GM08714 (cell line): ENCODE measurements at regions not wholly inside any gene's neighbourhood (a gene's known extent, or its start where the extent isn't known, plus 50 kb on each side); places are given as distances from the start of the nearest gene placed in this dataset.

Experiments
- H3K4me3 ChIP-seq: fragments of 200-500 bp; sonication (Bioruptor generic); 2 replicates; pipeline ENCODE4 v1.5.1; 2014; ENCODE audit warnings: mild to moderate bottlenecking, low read length, inconsistent platforms
- ZNF274 ChIP-seq: IDR thresholded peaks from 2 replicates; pipeline ENCODE4 v1.6.1; 2012; ENCODE audit warnings: mild to moderate bottlenecking, low read depth, low read length

DNA sequence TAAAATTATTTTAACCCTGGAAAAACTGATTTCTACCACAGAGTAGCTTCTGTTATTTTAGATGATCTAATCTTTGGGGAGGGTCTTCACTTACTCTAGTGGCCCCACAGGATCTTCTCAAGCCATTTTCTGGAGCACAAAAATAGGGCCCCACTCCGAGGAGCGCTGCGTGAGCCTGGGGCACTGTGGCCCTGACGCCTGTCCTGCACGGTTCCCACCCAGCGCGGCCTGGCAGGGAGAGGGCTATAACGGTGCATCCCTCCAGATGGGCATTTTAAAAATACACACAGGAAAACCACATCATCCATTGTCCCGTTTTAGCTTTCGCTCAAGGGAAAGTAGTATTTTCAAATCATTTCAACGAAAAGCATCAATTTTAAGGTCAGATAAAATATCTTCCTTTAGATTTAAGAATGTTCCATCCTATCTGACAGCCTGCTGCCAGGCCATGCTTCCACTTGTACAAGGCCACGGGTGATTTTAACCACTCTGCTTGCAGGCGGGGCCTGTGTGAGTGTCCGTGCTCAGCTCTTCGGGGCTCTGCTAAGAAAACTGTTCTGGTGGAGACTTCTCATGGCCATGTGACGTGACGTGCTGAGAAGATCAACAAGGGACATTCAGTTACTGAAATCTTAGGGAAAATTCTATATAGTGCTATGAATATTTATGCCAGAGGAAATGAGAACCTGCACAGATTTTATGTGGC, 683.8 kb upstream of the SGCG start:
- H3K4me3 ChIP-seq, result no peak overlapping the region

GRCh38 chr13:22497991-22498780, 682.6 kb upstream of the SGCG start:
- no peak overlapping the region for H3K4me3 ChIP-seq
- no peak for TF ChIP-seq ZNF274

More for the DNA sequence above, 683.8 kb upstream of the SGCG start:
- no peak for TF ChIP-seq ZNF274

DNA sequence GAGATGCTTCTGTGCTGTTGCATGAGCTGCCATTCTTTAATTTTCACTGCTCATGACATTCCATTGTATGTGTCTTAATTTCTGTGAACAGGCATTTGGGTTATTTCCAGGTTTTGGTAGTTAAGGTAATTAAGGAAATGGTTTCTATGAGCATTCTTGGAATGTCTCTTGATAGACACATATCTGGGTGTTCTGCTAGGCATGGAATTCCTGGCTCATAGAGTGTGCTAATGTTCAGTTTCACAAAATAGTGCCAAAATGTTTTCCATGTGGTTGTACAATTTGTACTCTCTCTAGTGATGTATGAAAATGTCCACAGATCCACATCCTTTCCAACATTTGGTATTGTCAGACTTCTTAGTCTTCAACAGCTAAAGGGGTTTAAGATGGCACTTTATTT, 680.9 kb upstream of the SGCG start:
- no peak overlapping the region for H3K4me3 ChIP-seq
- TF ChIP-seq ZNF274, result no peak

- no peak overlapping the region for H3K4me3 ChIP-seq
- TF ChIP-seq ZNF274, result no peak
These were observed 675.3 kb upstream of the SGCG start for GRCh38 chr13:22505489-22505888.

GRCh38 chr13:22506096-22506691, 674.6 kb upstream of the SGCG start:
- TF ChIP-seq ZNF274, result no peak
- no peak overlapping the region for H3K4me3 ChIP-seq

DNA sequence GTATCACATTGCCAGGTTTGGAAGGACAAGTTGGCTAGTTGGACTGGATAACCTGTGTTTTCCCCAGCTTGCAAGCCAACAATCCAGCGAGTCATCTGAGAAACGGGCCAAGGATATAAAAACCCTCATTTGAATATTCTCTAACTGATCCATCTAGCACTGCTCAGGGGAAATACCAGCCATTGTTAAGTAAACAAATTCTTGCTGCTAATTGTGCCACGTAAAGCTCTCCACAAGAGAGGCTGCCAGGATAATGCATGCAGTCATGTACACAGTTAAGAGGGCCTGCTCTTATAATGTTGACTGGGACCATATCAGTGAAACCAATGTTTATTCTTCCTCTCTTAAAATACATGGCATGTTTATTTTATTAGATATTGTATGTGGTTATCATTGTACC, 663.2 kb upstream of the SGCG start:
- TF ChIP-seq ZNF274, result no peak
- H3K4me3 ChIP-seq, result no peak overlapping the region

GRCh38 chr13:22536851-22537250, 643.9 kb upstream of the SGCG start:
- H3K4me3 ChIP-seq, result no peak overlapping the region
- no peak for TF ChIP-seq ZNF274

- TF ChIP-seq ZNF274, result no peak
- no peak overlapping the region for H3K4me3 ChIP-seq
These were observed 642.4 kb upstream of the SGCG start for GRCh38 chr13:22538400-22538799.

- no peak for TF ChIP-seq ZNF274
- H3K4me3 ChIP-seq, result no peak overlapping the region
These were observed 631.7 kb upstream of the SGCG start for GRCh38 chr13:22549126-22549525.

DNA sequence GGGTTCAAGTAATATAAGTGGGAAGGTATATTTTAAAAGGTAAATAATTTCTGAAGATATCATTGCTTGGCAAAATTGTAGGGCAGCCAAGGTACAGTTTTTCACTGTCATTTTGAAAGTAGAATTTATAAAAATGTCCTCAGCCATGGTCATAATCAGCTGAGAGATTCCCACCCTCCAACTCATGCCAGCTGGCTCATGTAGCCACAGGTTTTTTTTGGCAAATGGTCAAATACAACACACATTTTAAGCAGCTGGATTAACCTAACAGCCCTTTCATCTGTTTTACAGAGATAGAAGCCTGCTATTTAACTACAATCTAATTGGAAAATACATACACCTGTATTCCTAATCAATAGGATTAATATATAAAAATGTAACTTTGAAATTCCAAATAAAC, 619.2 kb upstream of the SGCG start:
- TF ChIP-seq ZNF274, result no peak
- no peak overlapping the region for H3K4me3 ChIP-seq

DNA sequence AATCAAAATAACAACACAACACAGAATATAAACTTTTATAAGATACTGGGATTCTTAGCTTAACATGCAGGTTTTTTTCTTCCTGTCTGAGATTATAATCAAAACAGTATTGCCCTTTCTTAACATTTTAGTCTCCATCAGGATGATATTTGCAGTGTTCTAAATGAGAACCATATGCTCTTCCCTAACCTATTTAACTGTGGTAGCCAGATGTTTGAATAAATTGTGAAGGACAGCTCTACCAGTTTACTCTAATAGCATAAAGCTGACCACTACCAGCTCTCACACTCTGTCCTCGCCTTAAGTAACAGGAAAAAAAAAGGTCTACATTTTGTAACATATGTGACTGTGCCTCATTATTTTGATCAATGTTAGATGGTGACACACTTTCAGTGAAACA, 618.7 kb upstream of the SGCG start:
- no peak overlapping the region for H3K4me3 ChIP-seq
- no peak for TF ChIP-seq ZNF274

GRCh38 chr13:22563272-22563671, 617.5 kb upstream of the SGCG start:
- no peak for TF ChIP-seq ZNF274
- no peak overlapping the region for H3K4me3 ChIP-seq

DNA sequence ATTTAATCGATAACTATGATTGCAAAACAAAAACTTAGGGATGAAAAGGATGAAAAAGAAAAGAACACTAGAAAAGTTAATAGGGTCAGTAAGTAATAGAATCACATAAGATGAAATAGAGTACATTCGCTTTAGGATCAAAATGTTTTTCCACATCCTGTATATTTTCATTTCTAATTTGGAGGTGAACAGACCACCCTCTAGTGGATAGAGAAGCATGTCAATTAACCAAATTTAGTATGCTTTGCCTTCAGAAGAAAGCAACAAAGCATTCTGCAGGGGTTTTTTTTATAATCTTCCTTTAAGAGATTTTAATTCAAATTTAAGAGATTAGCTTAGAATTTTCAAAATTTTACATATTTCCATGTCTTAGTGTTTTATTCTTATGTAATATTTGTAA, 611.0 kb upstream of the SGCG start:
- TF ChIP-seq ZNF274, result no peak

DNA sequence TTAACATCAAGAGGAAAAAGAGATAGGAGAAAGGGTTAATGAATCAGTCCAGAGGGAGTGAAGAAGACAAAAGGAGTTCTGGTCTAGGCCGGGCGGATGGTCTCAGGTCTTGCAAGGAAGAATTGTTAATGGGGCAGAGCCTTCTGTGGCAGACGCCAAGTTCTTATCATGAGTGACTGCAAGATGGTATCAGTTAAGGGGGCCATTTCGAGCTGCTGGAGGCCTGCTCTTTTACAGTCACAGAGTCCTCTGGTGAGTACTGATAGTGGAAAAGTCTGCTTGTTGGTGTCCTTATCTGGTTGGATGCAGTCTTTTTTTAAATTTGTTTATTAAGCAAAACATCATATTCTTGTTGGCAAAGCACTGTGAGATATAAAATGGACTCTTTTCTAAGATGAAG, 590.9 kb upstream of the SGCG start:
- no peak overlapping the region for H3K4me3 ChIP-seq
- no peak for TF ChIP-seq ZNF274

More for the DNA sequence above, 611.0 kb upstream of the SGCG start:
- no peak overlapping the region for H3K4me3 ChIP-seq

GRCh38 chr13:22592515-22592914, 588.3 kb upstream of the SGCG start:
- TF ChIP-seq ZNF274, result no peak
- H3K4me3 ChIP-seq, result no peak overlapping the region
